Upper lobe of right lung (tissue), 1 donor: ENCODE measurements at regions not wholly inside any gene's neighbourhood (a gene's known extent, or its start where the extent isn't known, plus 50 kb on each side); places are given as distances from the start of the nearest gene placed in this dataset.

ENCODE experiments used
- ATAC-seq: fragments of 200-7000 bp; cut with Tn5 transposase; one replicate; pipeline ENCODE4 v1.9.1; 2020; ENCODE audit warnings: mild to moderate bottlenecking, moderate library complexity
- DNase-seq: peaks from one replicate; pipeline ENCODE4 v3.0.0-alpha.2; 2020
- H3K27ac ChIP-seq: fragments of 200-600 bp; one replicate; pipeline ENCODE4 v1.8.0; 2022
- H3K27me3 ChIP-seq: fragments of 200-600 bp; one replicate; pipeline ENCODE4 v1.8.0; 2022; ENCODE audit warnings: mild to moderate bottlenecking
- H3K36me3 ChIP-seq: fragments of 200-600 bp; one replicate; pipeline ENCODE4 v1.8.0; 2022
- H3K4me1 ChIP-seq: fragments of 200-600 bp; one replicate; pipeline ENCODE4 v1.8.0; 2022
- H3K4me3 ChIP-seq: fragments of 200-600 bp; one replicate; pipeline ENCODE4 v1.8.0; 2022; ENCODE audit warnings: mild to moderate bottlenecking
- H3K9me3 ChIP-seq: fragments of 200-600 bp; one replicate; pipeline ENCODE4 v1.8.0; 2022
- CTCF ChIP-seq: fragments of 200-600 bp; IDR thresholded peaks from one replicate; pipeline ENCODE4 v1.8.0; 2022; ENCODE audit warnings: antibody characterized with exemption
- intact Hi-C: fragments of 100-400 bp; cut with DNase I; formaldehyde crosslinking; loops from one replicate; pipeline ENCODE4 v1.11.0; 2022
- donor health status: DM: no; HTN: yes; CAD: no; lungs with severe emphysema.

- Histone ChIP-seq H3K27ac (no peak overlapping the region), H3K9me3 (no peaks in the 10 kb centered on the region), H3K4me1 (no peaks in the 10 kb centered on the region), H3K27me3 (no peaks in the 10 kb centered on the region), H3K4me3 (no peak overlapping the region), H3K36me3 (no peaks in the 10 kb centered on the region)
- TF ChIP-seq CTCF = no peak
- no peak for ATAC-seq
- intact Hi-C loops = no loop called here
- no peak for DNase-seq
Observed at GRCh38 chr12:19846574-19846973, 407.3 kb downstream of the AEBP2 start.

GRCh38 chr12:19847294-19848059 lies 408.2 kb downstream of the AEBP2 start:
- H3K27me3 ChIP-seq = no peaks in the 10 kb centered on the region
- ATAC-seq = peak; percentile 36
- no peak for TF ChIP-seq CTCF
- peak overlapping the region; percentile 55 for H3K27ac ChIP-seq
- H3K36me3 ChIP-seq = no peaks in the 10 kb centered on the region
- no peak for DNase-seq
- H3K4me1 ChIP-seq = no peaks in the 10 kb centered on the region
- intact Hi-C loops = no loop called here
- no peak overlapping the region for H3K4me3 ChIP-seq
- no peaks in the 10 kb centered on the region for H3K9me3 ChIP-seq

- H3K4me1 ChIP-seq = no peaks in the 10 kb centered on the region
- ATAC-seq = no peak
- no peak overlapping the region for H3K4me3 ChIP-seq
- no peak for DNase-seq
- H3K27me3 ChIP-seq = no peaks in the 10 kb centered on the region
- H3K27ac ChIP-seq = no peak overlapping the region
- intact Hi-C loops = no loop called here
- no peak for TF ChIP-seq CTCF
- H3K9me3 ChIP-seq = no peaks in the 10 kb centered on the region
- H3K36me3 ChIP-seq = no peaks in the 10 kb centered on the region
Observed at GRCh38 chr12:19848421-19848820, 409.1 kb downstream of the AEBP2 start.

- Histone ChIP-seq H3K4me1 (no peaks in the 10 kb centered on the region), H3K27me3 (no peaks in the 10 kb centered on the region), H3K9me3 (no peaks in the 10 kb centered on the region), H3K4me3 (no peak overlapping the region), H3K27ac (no peak overlapping the region), H3K36me3 (no peaks in the 10 kb centered on the region)
- intact Hi-C loops = no loop called here
- DNase-seq (no peak), ATAC-seq (no peak)
- no peak for TF ChIP-seq CTCF
Observed at GRCh38 chr12:19849208-19849607, 409.9 kb downstream of the AEBP2 start.

GRCh38 chr12:19850346-19851065 lies 411.2 kb downstream of the AEBP2 start:
- no peak for DNase-seq
- intact Hi-C loops = no loop called here
- H3K4me1 ChIP-seq = no peaks in the 10 kb centered on the region

More at GRCh38 chr12:19850346-19851065, 411.2 kb downstream of the AEBP2 start:
- H3K4me3 ChIP-seq = no peak overlapping the region
- H3K27ac ChIP-seq = no peak overlapping the region
- H3K9me3 ChIP-seq = no peaks in the 10 kb centered on the region
- no peaks in the 10 kb centered on the region for H3K36me3 ChIP-seq
- TF ChIP-seq CTCF = no peak
- H3K27me3 ChIP-seq = no peaks in the 10 kb centered on the region
- ATAC-seq = peak; percentile 42
